Prostate gland (tissue), 2 donors: ENCODE measurements at regions not wholly inside any gene's neighbourhood (a gene's known extent, or its start where the extent isn't known, plus 50 kb on each side); places are given as distances from the start of the nearest gene placed in this dataset.

ENCODE experiments used
- POLR2A ChIP-seq: fragments of 450-650 bp; IDR thresholded peaks from one replicate; pipeline ENCODE4 v1.6.1; 2016; ENCODE audit warnings: antibody characterized with exemption, mild to moderate bottlenecking
- POLR2AphosphoS5 ChIP-seq: sonication (generic); formaldehyde crosslinking; IDR thresholded peaks from one replicate; pipeline ENCODE4 v1.6.1; 2017; ENCODE audit warnings: antibody characterized with exemption
- TF ChIP-seq, protein P1 (sequence below), 4 experiments: fragments of 200-600 bp in 2 of 4; fragments of 450-650 bp in 2 of 4; sonication (generic) in 2 of 4; IDR thresholded peaks; 1 replicate in 3 of 4; 2 replicates in 1 of 4; pipeline ENCODE4 v1.5.1; 2016 to 2019; ENCODE audit warnings: antibody characterized with exemption in 4 of 4, mild to moderate bottlenecking in 2 of 4, moderate library complexity in 2 of 4

DNA sequence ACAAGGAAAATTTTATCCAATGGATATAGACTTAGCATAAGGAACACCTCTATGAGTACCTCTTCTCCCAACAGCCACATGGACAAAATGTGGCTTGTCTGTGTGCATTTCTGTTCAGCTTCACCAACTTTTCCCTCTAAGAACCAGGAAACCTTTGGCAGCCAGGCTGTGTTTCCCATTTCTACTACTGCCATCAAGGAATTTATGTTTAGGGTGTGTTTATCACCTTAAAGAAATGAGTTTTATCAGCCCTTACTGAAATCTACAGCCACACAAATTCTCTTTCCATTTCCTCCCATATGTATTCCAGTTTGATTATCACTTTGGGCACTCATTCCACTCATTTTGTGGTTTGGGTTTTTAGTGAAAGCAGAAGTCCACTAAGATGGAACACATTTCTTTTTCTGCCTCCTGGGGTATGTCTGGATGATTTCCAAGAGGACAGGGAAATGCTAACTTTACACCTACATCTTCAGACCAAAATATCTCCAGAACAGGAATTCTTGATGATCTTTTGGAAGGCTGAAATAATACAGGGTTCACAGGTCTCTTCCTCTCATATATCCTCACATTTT, 82.6 kb upstream of the MAOA start:
- TF ChIP-seq, protein P1, sequence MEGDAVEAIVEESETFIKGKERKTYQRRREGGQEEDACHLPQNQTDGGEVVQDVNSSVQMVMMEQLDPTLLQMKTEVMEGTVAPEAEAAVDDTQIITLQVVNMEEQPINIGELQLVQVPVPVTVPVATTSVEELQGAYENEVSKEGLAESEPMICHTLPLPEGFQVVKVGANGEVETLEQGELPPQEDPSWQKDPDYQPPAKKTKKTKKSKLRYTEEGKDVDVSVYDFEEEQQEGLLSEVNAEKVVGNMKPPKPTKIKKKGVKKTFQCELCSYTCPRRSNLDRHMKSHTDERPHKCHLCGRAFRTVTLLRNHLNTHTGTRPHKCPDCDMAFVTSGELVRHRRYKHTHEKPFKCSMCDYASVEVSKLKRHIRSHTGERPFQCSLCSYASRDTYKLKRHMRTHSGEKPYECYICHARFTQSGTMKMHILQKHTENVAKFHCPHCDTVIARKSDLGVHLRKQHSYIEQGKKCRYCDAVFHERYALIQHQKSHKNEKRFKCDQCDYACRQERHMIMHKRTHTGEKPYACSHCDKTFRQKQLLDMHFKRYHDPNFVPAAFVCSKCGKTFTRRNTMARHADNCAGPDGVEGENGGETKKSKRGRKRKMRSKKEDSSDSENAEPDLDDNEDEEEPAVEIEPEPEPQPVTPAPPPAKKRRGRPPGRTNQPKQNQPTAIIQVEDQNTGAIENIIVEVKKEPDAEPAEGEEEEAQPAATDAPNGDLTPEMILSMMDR (IDR thresholded peaks at IDR 0.05): no peak
- TF ChIP-seq POLR2AphosphoS5 (no peak), POLR2A (no peak)
